Breast epithelium (tissue), 4 donors: ENCODE measurements at regions not wholly inside any gene's neighbourhood (a gene's known extent, or its start where the extent isn't known, plus 50 kb on each side); places are given as distances from the start of the nearest gene placed in this dataset.

ENCODE experiments used
- DNase-seq, 2 donors: peaks; one replicate each; pipeline ENCODE4 v3.0.0-alpha.2; 2019; ENCODE audit warnings: low spot score in 2 of 2
- H3K27ac ChIP-seq, 2 donors: fragments of 200-600 bp; sonication (generic) in 1 of 2; one replicate each; pipeline ENCODE4 v1.5.1; 2016 to 2019; ENCODE audit warnings: mild to moderate bottlenecking in 1 of 2
- H3K27me3 ChIP-seq, 2 donors: fragments of 200-600 bp; sonication (generic) in 1 of 2; one replicate each; pipeline versions ENCODE4 v1.5.1 to v1.6.0; 2017 to 2019; ENCODE audit warnings: control low read depth in 1 of 2, mild to moderate bottlenecking in 1 of 2
- H3K36me3 ChIP-seq: fragments of 200-600 bp; one replicate; pipeline ENCODE4 v1.5.1; 2019
- H3K4me1 ChIP-seq, 2 donors: fragments of 200-600 bp; sonication (generic); one replicate each; pipeline ENCODE4 v1.5.1; 2016 to 2019; ENCODE audit warnings: control low read depth in 1 of 2
- H3K4me3 ChIP-seq, 3 donors: fragments of 200-600 bp; sonication (generic); 1 replicate in 2 of 3; 2 replicates in 1 of 3; pipeline ENCODE4 v1.5.1; 2016 to 2019; ENCODE audit warnings: mild to moderate bottlenecking in 3 of 3, moderate library complexity in 2 of 3
- H3K9me3 ChIP-seq, 2 donors: fragments of 200-600 bp; sonication (generic) in 1 of 2; one replicate each; pipeline ENCODE4 v1.5.1; 2016 to 2019; ENCODE audit warnings: control low read depth in 1 of 2
- POLR2A ChIP-seq: fragments of 450-650 bp; IDR thresholded peaks from one replicate; pipeline ENCODE4 v1.6.1; 2016; ENCODE audit warnings: antibody characterized with exemption, mild to moderate bottlenecking, moderate library complexity
- POLR2AphosphoS5 ChIP-seq, 3 donors: sonication (generic); formaldehyde crosslinking; IDR thresholded peaks; one replicate each; pipeline ENCODE4 v1.6.1; 2017; ENCODE audit warnings: antibody characterized with exemption in 3 of 3
- intact Hi-C: fragments of 100-400 bp; cut with DNase I; formaldehyde crosslinking; loops from one replicate; pipeline ENCODE4 v1.15.1; 2023; ENCODE audit warnings: low total_unique reads
- TF ChIP-seq, protein P1 (sequence below), 3 donors: fragments of 450-650 bp; IDR thresholded peaks; one replicate each; pipeline ENCODE4 v1.5.1; 2016 to 2017; ENCODE audit warnings: antibody characterized with exemption in 3 of 3, mild to moderate bottlenecking in 3 of 3, moderate library complexity in 3 of 3

- intact Hi-C loops: no loop called here
- Histone ChIP-seq H3K27ac (no peak overlapping the region), H3K36me3 (no peaks in the 10 kb centered on the region), H3K4me1 (no peaks in the 10 kb centered on the region), H3K27me3 (no peaks in the 10 kb centered on the region), H3K4me3 (no peak overlapping the region), H3K9me3 (peaks cover 0 to 3% of the 10 kb centered on the region in 2 donors)
- TF ChIP-seq POLR2AphosphoS5 (IDR thresholded peaks at IDR 0.05): no peak
- TF ChIP-seq, protein P1, sequence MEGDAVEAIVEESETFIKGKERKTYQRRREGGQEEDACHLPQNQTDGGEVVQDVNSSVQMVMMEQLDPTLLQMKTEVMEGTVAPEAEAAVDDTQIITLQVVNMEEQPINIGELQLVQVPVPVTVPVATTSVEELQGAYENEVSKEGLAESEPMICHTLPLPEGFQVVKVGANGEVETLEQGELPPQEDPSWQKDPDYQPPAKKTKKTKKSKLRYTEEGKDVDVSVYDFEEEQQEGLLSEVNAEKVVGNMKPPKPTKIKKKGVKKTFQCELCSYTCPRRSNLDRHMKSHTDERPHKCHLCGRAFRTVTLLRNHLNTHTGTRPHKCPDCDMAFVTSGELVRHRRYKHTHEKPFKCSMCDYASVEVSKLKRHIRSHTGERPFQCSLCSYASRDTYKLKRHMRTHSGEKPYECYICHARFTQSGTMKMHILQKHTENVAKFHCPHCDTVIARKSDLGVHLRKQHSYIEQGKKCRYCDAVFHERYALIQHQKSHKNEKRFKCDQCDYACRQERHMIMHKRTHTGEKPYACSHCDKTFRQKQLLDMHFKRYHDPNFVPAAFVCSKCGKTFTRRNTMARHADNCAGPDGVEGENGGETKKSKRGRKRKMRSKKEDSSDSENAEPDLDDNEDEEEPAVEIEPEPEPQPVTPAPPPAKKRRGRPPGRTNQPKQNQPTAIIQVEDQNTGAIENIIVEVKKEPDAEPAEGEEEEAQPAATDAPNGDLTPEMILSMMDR (IDR thresholded peaks at IDR 0.05): no peak
- TF ChIP-seq POLR2A: no peak
- no peak for DNase-seq
Observed at GRCh38 chr3:159657176-159657575, 331.5 kb upstream of the IL12A start.

DNA sequence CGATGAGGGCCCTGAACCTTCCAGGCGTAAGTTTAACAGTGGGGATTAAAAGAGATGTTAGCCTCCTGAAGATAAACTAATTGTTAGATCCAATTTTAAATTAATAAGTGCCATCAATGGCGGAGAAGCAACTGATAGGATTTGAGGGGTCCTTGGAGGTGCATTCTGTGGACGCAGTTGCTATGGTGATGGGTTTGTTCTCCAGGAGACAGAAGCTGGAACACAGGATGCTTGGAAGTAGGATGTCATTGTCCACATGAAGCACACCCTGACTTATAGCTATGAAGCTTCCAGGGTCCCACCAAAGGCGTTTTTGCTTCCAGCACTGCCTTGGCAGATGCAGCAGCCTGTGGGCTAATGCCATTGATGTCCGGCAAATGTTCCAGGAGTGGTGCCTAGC, 331.0 kb upstream of the IL12A start:
- H3K4me3 ChIP-seq: no peak overlapping the region

DNA sequence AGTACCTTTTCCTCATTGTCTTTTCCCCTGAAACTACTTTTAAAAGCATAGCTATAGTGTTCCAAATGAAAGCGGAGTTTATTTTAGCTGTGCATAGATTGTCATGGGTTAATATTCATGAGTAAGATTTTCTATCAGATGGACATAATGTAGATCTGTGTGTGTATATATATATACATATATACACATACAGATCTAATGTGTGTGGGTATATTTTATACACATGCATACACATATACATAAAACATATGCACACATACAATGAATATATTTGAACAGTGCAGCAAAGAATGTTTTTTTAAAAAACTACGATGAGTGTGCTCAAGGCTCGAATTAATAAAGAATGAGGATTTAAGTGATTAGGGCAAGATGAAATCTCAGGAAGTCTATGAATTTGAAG, 328.3 kb upstream of the IL12A start:
- Histone ChIP-seq H3K27ac (no peak overlapping the region), H3K4me3 (no peak overlapping the region), H3K27me3 (no peaks in the 10 kb centered on the region), H3K36me3 (no peaks in the 10 kb centered on the region), H3K4me1 (no peaks in the 10 kb centered on the region), H3K9me3 (peaks cover 0 to 12% of the 10 kb centered on the region in 2 donors)
- intact Hi-C loops: no loop called here
- TF ChIP-seq, protein P1 (IDR thresholded peaks at IDR 0.05): no peak
- TF ChIP-seq POLR2AphosphoS5 (IDR thresholded peaks at IDR 0.05): no peak
- no peak for TF ChIP-seq POLR2A
- DNase-seq: no peak

More for the DNA sequence above, 331.0 kb upstream of the IL12A start:
- Histone ChIP-seq H3K36me3 (no peaks in the 10 kb centered on the region), H3K9me3 (peaks cover 0 to 7% of the 10 kb centered on the region in 2 donors), H3K27me3 (no peaks in the 10 kb centered on the region), H3K4me1 (no peaks in the 10 kb centered on the region), H3K27ac (no peak overlapping the region)
- DNase-seq: no peak
- TF ChIP-seq POLR2A (no peak), POLR2AphosphoS5 (IDR thresholded peaks at IDR 0.05) (no peak)
- TF ChIP-seq, protein P1 (IDR thresholded peaks at IDR 0.05): no peak
- intact Hi-C loops: no loop called here

- intact Hi-C loops: no loop called here
- TF ChIP-seq, protein P1 (IDR thresholded peaks at IDR 0.05): no peak
- no peak for TF ChIP-seq POLR2A
- TF ChIP-seq POLR2AphosphoS5 (IDR thresholded peaks at IDR 0.05): no peak
- peaks cover 0 to 12% of the 10 kb centered on the region in 2 donors for H3K9me3 ChIP-seq
- no peak for DNase-seq
- no peaks in the 10 kb centered on the region for H3K27me3 ChIP-seq
- no peak overlapping the region for H3K4me3 ChIP-seq
- H3K36me3 ChIP-seq: no peaks in the 10 kb centered on the region
- no peak overlapping the region for H3K27ac ChIP-seq
- no peaks in the 10 kb centered on the region for H3K4me1 ChIP-seq
Observed at GRCh38 chr3:159660901-159661300, 327.7 kb upstream of the IL12A start.

DNA sequence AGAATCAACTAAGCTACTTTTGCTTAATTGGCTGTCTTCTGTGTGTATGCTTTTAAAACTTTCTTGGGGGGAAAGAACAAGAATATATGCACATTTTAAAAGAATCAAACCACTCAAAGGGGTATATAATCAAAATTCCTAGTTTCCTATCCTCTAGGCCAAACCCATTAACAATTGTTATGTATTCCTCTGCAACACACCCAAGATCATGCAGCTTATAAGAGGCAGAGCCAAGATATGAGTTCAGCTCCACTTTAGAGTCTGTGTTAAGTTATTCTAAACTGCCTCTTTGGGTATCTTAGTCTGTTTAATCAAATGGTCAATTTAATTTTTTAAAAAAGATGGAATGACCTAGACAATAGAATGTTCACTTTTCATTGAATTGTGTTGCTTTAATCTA, 326.1 kb upstream of the IL12A start:
- no peak overlapping the region for H3K4me3 ChIP-seq
- intact Hi-C loops: no loop called here
- no peaks in the 10 kb centered on the region for H3K36me3 ChIP-seq

More for the DNA sequence above, 326.1 kb upstream of the IL12A start:
- TF ChIP-seq POLR2A (no peak), POLR2AphosphoS5 (IDR thresholded peaks at IDR 0.05) (no peak)
- TF ChIP-seq, protein P1 (IDR thresholded peaks at IDR 0.05): no peak
- H3K9me3 ChIP-seq: peaks cover 0 to 12% of the 10 kb centered on the region in 2 donors
- no peaks in the 10 kb centered on the region for H3K27me3 ChIP-seq
- no peak overlapping the region for H3K27ac ChIP-seq
- DNase-seq: no peak
- H3K4me1 ChIP-seq: no peaks in the 10 kb centered on the region
